HG02885 (cell line): ENCODE measurements at regions not wholly inside any gene's neighbourhood (a gene's known extent, or its start where the extent isn't known, plus 50 kb on each side); places are given as distances from the start of the nearest gene placed in this dataset.
"Not testable (repeated sequence)": the region's sequence is repeated elsewhere in the genome, so short reads cannot be mapped to it uniquely, and the experiment has no call there.

Experiments
- ATAC-seq: cut with Tn5 transposase; IDR thresholded peaks from one replicate; pipeline ENCODE4 v1.9.1; 2021; ENCODE audit warnings: mild to moderate bottlenecking; ENCODE audit not compliant: unreplicated experiment, poor library complexity

- ATAC-seq, result peak; percentile 68
Measured at GRCh38 chr10:89942217-89942616, 240.8 kb downstream of the KIF20B start.

- no peak for ATAC-seq
Measured at GRCh38 chr10:89944138-89944537, 242.7 kb downstream of the KIF20B start.

DNA sequence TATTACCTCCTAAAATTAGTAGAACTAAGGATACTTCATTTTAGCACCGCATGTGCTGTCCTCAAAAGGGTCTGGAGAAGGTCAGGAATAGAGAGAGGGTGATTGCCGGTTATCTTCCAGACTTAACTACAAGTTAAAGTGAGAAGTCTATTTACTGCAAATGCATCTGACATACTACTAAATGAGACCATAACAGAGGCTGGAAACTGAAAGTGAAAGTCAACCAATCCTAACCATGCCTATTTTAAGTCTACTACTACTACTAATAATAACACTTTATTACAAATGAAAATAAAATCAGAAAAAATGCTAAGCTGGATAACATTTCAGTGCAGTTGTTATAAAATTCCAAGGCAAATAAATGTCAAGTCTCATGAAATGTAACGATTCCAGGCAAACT, 244.7 kb downstream of the KIF20B start:
- no peak for ATAC-seq

- ATAC-seq, result no peak
Measured at GRCh38 chr10:89949496-89949895, 248.1 kb downstream of the KIF20B start.

DNA sequence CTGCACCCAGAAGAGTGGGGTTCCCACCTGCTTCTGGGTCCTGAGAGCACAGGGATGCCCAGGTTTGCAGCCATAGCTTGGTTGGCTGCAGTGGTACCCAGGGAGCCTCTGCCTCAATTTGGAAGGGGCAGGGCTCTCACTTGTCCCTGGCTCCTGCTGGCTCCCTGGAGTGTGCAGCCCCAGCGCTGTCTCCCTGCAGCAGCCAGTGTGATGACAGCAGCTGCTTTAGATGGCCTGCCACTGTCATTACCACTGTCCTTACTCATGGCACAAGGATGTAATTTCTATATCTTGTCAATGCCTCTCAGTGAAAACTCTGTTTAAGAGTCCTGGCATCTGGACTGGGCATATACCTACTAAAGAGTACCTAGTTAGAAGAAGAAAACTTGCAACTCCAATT, 250.9 kb downstream of the KIF20B start:
- no peak for ATAC-seq

DNA sequence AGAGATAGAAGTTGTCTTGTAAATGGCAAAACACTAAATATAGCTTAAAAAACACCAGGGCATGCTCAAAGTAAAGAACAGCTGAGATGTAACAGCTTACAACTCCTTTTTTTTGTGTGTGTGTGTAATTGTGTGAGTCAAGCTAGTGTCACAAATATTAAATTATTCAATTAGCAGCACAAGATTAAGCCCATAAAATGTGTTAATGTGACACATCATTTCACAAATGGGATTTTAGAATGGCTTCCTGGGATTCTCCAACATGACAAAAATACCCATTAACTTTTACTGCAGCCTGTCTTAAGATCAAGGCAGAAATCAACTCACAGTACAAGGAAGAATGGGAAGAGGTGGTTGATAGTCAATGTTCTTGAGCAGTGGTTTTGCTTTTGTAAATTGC, 251.4 kb downstream of the KIF20B start:
- ATAC-seq, result no peak

- no peak for ATAC-seq
Measured at GRCh38 chr10:89954061-89954460, 252.7 kb downstream of the KIF20B start.

DNA sequence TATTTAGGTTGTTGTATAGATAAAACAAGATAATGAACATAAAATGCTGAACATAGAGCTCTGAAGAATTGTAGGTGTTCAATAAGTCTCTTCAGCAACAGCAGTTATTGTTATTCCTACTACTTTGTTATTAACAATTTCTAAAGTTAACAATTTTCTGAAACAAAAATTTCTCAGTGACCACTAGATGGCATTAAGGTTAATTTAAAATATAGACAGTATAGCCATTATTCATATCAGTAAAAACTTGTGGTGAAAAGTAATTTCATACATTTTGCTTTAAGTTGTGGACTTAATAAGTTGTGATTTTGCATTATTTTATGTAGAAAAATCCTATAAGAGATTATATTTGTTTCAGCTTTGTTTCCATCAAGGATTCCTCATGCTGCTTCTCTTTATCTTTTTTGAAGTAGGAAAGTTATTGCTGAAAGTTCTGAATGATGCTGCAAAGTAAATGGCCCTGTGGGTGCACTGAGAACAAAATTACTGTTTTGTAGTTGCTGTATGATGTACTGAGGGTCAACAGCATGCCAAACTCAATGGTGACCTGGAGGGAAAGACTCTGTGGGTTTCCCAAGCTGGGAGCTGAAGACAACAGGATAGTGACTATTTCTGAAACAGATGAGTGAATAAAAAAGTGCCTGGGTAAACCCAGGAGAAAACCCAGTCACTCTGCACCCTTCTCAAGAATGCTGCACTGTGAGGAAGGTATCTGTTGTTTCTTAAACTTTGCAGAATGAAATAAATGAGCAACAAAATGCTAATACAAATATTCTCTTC, 253.6 kb downstream of the KIF20B start:
- ATAC-seq, result no peak

DNA sequence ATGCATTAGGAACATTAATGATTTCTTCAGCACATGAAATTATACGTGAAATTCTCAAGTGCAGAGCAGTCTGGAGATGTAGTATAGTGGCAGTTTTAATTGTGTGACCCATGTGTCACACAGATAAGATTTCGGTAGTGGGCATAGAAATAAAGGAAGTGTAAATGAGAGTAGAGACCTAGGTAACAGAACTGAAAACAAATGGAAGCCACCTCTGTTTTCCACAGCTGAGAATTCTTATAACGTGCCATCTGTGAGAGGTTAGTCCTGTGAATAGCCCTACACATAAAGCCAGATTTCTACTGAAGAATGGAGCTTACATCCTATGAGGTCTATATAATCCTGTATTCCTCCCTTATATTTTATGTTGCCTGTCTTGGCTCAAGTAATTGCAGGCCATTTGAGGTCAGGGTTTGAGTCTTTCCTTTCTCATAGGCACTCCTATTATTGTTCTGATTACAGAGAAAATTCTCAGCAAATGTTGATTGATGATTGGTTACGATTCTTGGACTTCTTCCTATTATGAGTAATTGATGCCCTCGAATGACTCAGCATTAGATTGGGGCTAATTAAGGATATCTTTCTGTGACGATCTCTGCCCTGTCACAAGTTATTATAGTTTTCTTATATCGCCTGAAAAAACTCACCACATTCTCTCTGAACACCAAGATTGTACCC, 258.2 kb downstream of the KIF20B start:
- ATAC-seq, result peak; percentile 48

- no peak for ATAC-seq
Measured at GRCh38 chr10:89963451-89964102, 262.2 kb downstream of the KIF20B start.

DNA sequence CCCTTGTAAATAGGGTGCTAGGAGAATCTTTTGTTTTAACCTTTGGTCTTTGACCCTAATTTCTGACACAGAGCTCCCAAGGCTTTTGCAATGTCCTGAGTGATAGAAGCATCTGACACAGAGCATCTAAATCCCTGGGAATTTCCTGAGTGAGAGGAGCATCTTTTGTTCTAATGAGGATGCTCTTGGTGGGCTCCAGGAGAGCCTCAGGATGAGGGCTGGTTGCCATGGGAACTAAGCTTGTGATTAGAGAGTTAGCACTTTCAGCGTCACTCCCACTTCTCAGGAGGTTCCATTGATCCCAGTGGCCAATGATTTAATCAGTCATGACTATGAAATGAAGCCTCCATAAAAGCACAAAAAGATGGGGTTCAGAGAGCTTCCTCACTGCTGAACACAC, 264.8 kb downstream of the KIF20B start:
- ATAC-seq, result no peak

DNA sequence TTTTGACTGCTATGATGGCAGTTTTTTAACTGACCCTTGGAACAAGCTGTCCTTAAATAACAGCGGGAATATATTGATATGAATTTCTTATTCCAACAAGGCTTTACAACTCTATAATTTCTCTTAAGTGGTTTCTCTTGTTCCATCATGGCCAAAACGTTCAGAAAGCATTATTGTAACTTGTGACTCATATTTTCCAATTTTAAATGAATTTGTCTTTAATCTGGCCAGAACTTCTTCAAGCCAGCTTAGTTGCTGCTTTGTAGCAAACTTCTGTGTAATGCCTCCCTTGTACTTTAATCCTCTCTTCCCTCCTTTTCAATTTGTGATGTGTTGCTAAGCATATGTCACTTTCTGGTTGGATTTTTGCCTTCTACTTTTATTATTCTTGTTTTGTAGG, 271.9 kb downstream of the KIF20B start:
- ATAC-seq, result no peak

DNA sequence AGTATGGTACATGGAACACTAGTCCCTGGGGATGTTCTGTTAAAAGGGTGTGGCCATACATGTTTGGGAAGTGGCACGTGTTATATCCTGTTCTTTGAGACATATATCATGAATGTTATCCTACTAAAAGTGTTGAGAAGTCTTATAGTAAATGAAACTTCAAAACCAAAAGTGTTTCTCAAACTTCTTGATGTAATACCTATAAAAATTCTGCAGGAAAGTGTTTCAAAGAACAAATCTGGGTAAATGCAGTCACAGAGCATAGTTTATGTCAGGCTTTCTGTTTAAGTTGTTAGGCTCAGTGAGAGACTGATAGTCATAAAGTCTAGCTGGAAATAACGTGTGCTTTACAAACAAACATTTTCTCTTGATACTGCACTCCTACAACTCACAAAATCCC, 273.7 kb downstream of the KIF20B start:
- ATAC-seq, result no peak

- no peak for ATAC-seq
Measured at GRCh38 chr10:89975771-89976170, 274.4 kb downstream of the KIF20B start.

GRCh38 chr10:89978081-89978480, 276.7 kb downstream of the KIF20B start:
- ATAC-seq, result no peak

- ATAC-seq, result no peak
Measured at GRCh38 chr10:89979726-89980125, 278.3 kb downstream of the KIF20B start.

DNA sequence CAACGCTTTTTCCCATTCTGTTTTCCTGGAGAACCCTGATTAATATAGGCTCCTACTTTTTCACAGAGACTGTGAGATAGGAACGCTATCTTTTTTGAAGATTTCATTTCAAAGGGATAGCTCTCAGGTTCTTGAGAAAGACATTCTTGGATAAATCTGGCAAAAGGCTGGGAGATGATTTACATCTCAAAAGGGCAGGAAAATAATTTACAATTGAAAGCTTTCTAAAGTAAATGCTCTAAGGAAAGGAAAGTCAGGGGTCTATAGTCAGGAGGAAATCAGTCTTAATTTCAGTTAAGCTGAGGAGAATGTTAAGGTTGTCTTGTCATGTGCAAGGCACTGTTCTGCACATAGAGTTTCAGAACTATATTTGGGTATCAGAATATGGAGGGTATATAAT, 278.8 kb downstream of the KIF20B start:
- ATAC-seq, result no peak

DNA sequence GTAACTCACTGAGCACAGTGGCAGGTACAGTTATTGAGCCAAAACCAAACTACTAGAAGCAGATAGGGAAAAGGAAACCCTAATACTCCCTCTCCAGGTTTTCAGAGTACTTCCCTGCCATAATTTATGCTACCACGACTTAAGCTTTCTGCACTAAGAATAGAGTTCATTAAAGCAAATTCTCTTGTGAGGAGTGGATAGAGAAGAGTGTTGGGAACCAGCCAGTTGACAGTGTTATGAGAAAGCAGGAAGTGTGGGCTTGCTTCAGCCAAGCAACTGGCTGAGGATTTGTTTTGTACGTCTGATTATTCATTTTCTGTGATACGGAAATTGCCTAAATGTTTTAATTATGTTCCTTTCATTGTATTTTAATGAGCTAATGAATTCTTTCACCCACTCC, 280.5 kb downstream of the KIF20B start:
- no peak for ATAC-seq

DNA sequence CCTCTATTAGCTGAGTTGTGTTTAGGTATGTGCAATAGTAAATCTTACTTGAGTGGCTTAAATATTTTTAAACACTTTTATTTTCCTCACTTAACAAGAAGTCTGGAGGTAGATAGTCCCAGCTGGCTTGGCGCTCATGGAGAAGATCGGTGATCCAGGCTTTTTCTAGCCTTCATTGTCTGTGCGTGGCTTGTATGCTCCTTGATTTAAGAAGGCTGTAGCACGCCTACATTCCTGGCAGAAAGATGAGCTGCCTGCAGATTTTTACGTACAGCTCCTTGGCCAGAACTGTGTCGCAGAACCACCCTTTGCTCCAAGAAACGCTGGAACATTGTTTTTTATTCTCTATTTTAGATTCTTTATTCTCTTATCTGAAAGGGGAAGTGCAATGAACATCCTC, 284.1 kb downstream of the KIF20B start:
- no peak for ATAC-seq

- not testable (repeated sequence) for ATAC-seq
Measured at GRCh38 chr10:89988361-89988760, 287.0 kb downstream of the KIF20B start.

- ATAC-seq, result peak; percentile 59
Measured at GRCh38 chr10:89992575-89992974, 291.2 kb downstream of the KIF20B start.
